Left lobe of liver (tissue), 2 donors: ENCODE measurements at regions not wholly inside any gene's neighbourhood (a gene's known extent, or its start where the extent isn't known, plus 50 kb on each side); places are given as distances from the start of the nearest gene placed in this dataset.
"Not testable (repeated sequence)": the region's sequence is repeated elsewhere in the genome, so short reads cannot be mapped to it uniquely, and the experiment has no call there.

Experiments used
- ATAC-seq: fragments of 200-7000 bp; cut with Tn5 transposase; one replicate; pipeline ENCODE4 v1.9.1; 2020; ENCODE audit warnings: mild to moderate bottlenecking, moderate library complexity
- DNase-seq: peaks from one replicate; pipeline ENCODE4 v3.0.0-alpha.2; 2020; ENCODE audit warnings: low spot score
- donor health status: DM: no; HTN: no; CAD: no; lungs with moderate emphysema.
- donor health status: DM: no; HTN: yes; CAD: no.

DNA sequence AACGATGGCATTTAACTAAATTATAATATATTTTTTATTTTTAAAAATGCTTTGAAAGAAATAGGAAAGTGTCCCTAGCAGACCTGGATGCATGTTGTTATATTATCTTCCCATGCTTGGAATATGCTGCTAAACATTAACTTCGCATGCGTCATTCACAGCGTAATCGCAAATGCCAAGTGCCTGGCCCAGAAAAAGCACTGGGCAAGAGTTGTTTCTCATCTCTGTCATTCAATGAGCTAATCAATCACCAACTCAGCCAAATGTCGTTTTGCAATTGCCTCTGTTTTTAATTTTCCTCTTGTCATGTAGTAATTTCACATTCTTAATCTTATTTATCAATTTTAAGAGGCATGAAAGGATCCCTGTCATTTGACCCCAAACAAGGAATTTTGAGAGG lies 1421.9 kb downstream of the BRD1 start:
- DNase-seq (peak; percentile 74), ATAC-seq (peak; percentile 78)

DNA sequence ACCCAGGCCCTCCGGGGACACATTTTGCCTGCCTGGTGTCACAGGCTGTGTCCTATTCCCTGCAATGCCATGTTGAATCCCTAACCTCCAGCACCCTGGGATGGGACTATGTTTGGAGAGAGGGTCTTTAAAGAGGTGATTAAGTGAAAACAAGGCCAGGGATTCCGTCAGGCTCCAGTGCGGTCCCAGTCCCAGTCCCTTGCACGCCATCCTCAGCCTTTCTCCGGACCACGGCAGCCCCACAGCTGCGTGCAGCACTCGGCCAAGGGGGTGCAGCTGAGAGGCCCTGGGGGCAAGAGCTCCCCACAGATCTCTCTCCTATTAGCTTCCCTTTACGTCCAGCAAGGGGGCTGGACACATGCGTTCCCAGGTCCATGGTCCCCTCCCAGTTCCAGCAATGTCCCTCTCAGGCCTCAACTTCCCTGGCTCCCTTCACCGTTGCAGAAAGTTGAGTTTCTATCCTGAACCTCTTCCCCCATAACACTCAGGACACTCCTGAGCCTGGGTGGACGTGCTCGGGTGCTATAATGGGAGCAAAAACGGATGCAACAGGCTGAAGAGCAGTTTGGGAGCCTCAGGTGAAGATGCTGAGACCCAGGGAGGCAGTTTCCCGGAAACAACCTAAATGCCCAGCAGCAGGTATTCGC lies 1422.7 kb downstream of the BRD1 start:
- peak; percentile 21 for ATAC-seq

DNA sequence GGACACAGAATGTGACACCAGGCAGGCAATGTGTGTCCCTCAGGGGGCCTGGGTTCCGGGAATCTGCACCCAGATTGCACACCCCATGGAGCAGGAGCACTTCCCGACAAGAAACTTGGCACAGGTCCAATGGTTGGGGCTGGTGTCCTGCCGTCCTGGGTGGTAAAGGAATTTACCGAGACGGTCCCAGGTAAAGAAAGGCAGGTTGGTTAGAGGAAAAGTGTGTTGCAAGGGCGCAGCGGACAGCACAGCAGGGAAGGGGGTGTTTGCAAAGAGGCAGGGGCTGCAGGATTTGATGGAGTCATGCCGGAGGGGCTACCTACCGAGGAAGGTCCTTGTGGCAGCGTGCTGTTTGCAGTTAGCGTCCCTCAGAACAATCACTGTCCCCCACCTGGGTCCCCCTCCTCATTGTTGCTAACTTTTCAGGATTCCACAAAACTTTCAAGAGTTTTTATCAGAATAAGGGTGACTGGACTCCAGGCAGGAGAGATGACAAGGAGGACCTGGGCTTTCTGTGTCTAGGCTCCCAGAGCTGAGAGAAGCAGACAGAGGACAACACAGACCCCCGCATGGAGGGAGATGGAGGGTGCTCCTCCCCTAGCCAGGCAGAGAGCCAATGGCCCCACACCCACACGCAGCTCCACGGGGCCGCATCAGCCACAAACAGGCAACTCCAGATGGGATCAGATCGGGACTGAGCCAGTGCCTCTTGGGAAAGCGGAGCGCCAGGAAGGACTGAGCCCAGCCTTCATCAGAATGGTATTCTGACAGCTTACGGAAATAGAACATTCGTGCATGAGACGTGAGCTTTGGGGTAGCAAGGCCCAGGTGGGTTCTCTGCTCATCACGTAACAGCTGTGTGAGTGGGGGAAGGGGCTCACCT lies 1423.9 kb downstream of the BRD1 start:
- ATAC-seq (no peak), DNase-seq (peak; percentile 45)

More for the DNA sequence above, 1422.7 kb downstream of the BRD1 start:
- peak; percentile 36 for DNase-seq

DNA sequence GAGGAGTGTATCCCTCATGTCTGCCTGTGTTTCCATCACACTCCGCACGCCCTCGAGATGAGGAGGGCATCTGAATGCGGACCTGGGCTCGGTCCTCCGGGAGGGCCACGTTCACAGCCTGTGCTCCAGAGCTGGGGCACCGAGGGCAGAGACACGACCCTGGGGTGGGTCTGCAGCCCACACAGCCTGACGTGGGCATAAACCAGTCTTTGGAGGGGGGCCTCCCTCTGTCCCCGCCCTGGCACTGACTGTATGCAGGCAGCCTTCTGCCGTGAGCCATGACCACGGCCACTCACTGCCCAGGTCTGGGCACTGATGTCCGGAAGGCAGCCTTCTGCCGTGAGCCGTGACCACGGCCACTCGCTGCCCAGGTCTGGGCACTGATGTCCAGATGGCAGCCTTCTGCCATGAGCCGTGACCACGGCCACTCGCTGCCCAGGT lies 1425.1 kb downstream of the BRD1 start:
- peak; percentile 36 for DNase-seq
- no peak for ATAC-seq

DNA sequence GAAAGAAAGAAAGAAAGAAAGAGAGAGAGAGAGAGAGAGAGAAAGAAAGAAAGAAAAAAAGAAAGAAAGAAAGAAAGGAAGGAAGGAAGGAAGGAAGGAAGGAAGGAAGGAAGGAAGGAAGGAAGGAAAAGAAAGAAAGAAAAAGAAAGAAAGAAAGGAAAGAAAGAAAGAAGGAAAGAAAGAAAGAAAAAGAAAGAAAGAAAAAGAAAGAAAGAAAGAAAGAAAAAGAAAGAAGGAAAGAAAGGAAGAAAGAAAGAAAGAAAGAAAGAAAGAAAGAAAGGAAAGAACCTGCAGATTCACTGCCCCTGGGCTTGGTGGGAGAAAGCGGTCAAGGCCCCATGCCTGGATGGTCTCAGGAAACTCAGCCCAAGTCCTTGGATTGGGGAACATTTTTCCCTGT lies 1426.2 kb downstream of the BRD1 start:
- not testable (repeated sequence) for ATAC-seq, DNase-seq

DNA sequence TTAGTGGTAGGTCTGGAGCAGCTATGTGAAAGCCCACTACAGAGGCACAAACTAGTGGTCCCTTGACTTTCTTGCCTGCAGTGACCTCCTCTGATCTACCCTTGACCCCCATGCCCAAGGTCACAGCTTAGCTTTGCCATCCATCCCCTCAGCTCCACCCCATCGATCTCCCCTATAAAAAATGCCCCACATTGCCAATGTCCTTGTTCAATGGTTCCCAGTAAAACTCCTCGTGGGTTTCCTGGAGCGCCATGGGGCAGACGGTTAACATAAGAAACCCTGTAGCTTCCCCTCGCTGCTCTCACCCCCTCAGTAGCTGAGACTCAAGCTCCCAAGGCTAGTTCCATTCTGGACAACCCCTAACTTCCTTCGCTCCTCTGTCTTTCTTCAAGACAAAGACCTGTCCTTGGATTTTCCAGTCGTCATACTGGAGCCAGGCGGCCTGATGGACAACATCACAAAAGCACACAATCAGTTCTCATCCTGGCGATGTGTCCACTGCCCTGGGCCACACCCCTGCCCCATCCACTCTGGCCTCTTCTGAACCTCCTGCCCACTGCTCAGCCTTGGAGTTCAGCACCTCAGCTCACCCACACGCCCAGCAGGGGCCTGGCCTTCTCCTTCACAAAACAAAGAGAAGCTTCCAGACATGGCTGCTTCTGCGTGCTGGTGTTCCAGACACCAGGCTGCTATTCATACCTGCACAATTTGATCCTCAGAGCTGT lies 1429.3 kb downstream of the BRD1 start:
- DNase-seq (peak; percentile 33), ATAC-seq (no peak)

DNA sequence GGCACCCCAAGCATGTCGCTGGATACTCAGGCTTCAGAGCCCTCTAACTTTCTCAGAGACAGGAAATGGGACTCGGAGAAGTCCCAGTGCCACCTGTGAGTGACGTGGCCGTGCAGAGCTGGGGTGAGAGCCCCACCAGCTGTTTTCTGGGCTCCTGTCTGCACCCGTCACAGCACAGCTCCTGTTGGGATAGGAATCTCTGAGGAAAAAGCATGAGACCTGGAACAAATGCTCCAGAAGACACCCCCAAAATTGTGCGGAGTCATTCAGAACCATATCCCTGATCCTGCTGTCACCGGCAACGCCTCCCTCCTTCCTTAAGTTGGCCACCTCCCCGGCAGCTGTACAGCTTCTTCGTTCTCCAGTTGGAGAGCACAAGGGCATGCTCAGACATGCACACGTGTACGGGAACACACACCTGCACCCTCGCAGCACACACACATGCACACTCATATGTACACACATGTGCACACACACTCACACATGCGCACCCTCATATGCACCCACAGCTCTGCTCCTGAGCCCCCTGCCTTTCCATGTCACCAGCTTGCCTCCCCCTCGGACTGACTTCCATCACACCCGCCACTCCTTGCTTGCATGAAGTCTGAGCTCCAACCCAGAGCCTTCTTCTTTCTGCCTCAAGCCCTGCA lies 1430.0 kb downstream of the BRD1 start:
- ATAC-seq (no peak), DNase-seq (peak; percentile 39)

DNA sequence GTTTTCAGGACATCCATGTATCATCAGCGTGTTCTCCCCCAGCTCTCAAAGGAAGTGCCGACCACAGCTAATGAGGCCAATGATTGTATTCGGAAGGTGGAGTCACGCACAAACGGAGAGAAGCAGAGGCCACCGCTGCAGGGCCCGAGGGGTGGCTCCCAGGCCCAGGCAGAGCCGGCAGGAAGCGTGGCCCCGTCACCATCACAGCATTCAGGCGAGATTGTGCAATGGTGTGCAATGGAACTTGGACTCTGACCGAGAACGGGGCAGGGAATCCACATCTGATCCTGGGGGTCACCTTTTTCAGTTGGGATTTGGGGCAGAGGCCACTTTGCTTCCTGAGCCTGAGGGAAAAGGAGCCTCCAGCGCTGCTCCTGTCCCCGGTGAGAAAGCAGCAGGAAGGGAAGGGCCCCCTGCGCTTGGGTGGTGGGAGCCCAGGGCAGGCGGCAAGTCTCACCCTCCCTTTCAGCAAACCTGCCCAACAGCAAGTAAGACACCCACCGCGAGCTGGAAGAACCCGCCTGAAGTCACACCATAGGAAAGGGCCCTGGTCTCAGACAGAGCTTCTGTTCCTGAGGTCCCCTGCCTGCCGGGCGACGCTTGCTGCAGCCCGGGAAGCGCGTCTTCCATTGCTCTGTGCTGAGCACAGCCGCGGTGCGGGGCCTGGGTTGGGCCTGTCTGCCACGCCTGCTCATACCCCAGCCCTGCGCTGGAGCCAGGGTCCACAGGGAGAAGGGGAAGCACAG lies 1430.7 kb downstream of the BRD1 start:
- ATAC-seq = peak; percentile 80
- DNase-seq = peak; percentile 82

DNA sequence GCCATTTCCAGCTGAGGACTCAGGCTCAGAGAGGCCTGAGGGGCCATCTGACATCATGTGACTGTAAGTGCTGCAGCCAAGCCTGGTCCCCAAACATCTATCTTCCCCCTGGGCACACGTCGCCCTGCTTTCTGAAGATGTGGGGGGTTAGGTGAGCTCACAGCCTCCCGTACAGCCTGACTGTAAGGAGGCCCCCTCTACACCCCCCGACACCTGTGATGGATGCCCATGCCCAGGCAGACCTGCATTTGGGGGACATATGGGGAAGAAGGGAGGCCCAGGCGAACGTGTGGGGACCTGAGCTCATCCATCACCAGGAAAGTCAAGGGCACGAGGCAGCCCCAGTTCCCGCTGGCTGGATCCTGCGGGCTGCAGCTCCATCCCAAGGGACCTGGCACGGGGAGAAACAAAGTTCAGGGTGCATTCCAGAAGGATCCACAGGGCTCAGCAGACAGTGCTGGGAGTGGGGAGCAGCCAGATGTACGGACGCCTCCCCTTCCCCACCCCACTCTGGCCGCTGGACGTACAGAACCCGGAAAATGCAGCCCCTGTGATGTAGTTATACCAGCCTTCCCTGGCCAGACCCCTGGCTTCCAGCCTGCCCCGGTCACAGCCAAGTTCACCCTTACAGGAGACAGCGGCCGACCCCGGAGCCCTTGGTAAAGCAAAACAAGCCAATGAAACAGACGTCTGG lies 1431.4 kb downstream of the BRD1 start:
- DNase-seq (peak; percentile 34), ATAC-seq (peak; percentile 9)

DNA sequence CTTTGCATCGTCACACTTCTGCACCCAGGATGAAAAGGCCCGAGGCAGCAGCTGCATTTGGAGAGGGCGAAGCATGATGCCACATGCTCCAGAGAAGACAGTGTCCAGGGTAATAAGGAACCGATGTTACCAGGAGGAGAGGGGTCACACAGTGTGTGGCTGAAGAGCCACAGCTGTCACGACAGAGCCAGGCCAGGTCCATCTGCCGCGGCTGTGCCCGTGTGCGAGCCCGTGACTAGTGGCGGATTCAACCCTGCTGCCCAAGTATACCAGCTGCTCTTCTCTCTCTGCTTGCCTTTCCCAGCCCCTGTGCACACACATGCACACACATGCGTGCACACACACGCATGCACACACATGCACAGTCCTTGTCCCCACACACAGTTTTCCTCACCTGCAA lies 1432.5 kb downstream of the BRD1 start:
- ATAC-seq (no peak), DNase-seq (peak; percentile 28)

DNA sequence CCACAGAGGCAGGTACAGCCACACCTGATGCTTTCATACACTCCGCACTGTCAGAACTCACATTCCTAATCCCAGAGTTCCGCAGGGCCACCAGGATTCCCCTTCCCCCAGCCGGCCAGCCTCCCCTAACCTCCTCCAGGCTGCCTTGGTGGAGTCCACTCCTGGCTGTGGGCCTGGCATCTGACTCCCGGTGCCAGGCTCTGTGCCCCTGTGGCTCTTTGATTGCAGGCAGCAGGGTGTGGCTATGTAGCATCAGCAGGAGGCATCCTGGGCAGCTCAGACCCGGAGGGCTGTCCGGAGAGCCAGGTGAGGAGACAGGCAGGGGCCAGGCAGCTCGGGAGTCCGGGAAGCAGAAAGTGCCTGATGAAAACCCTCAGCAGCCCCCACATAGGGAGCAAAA lies 1432.9 kb downstream of the BRD1 start:
- no peak for DNase-seq

DNA sequence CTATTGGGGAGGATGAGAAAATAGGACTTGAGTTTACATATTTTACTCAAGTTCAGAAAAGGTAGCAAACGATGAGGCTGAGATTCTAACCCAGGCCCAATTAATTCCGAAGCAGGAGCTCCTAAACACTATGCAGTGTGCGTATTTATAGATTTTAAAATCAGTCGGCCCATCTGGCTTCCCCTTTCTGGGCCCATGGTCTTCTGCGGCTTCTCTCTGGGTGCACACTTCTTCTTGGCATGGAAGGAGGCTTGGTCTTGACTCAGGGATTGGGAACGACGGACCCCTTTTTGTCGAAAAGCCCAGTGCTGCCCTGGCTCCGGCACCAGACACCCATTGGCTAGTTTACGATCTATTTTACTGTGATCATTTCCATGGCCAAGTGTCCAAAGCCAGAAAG lies 1433.8 kb downstream of the BRD1 start:
- no peak for DNase-seq
- ATAC-seq = no peak

More for the DNA sequence above, 1432.9 kb downstream of the BRD1 start:
- no peak for ATAC-seq

DNA sequence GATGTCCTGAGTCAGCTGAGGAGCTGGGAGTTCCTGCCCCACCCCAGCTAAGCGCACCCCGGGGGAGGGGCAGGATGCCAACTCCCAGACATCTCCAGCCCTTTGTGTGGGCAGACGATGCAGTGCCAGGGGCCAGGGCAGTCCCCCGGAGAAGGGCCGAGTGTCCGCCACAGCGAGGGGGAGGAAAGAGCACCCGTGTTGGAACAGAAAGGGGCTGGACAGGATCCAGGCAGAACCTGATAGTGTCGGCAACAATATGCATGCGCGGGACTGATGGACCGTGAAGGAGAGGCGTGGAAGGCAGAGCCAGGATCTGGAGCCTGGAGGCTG lies 1434.7 kb downstream of the BRD1 start:
- DNase-seq (peak; percentile 30), ATAC-seq (no peak)

DNA sequence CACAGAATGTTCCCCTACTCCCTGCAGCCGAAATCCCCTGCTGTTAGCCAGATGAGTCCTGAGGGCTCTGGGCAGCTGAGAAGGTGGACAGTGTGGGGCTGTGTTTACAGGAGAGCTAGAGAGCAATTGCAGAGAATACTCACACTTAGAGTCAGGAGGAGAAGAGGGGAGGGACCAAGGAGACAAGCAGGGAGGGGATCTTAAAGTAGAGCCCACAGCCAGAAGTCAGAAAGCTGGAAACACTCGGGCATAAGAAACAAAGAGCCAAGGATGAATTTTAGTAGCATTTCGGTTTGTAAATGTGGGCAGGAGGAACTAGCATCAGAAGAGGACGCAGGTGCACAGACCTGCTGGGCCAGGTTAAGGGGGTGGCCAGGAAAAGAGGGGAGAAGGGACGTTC lies 1435.9 kb downstream of the BRD1 start:
- DNase-seq = no peak
- no peak for ATAC-seq

DNA sequence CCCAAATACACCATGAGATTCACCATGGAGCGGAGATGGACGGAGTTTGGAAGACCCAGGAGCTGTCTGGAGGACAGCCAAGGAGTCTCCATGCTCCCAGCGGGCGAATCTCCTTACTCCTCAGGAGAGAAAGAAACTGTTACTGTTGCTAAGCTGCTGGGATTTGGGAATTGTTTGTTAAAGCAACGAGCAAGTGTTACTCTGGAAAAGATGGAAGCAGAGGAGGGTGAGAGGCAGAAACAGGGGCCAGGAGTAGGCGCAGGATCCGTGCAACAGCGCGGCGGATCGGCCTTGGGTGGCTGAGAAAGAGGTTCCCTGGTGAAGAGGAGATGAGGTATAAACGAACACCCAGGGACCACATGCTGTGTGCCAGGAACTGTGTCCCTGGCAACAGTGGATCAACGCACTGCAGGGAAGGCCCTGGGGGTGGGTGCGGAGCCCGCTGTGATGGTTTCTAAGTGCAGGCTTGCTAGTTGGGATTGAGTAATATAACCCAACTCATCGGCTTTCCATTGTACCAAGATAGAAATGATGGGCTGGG lies 1436.4 kb downstream of the BRD1 start:
- ATAC-seq = no peak
- DNase-seq = peak; percentile 26

DNA sequence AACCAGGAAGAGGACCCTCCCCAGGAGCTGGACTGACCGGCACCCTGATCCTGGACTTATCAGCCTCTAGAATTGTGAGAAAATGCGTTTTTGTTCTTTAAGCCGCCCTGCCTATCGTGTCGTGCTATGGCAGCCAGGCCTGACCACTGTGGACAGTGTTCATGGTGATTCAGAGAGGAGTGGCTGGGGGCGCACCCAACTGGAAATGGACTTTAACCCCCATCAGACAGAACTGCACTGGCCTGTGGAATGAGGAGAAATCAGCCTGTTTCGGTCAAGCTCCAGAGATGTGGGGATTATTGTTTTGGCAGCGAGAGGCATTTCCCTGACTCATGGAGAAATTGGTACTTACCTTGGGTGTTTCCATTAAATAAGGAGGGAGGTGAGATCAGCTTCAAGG lies 1437.8 kb downstream of the BRD1 start:
- ATAC-seq (no peak), DNase-seq (no peak)

DNA sequence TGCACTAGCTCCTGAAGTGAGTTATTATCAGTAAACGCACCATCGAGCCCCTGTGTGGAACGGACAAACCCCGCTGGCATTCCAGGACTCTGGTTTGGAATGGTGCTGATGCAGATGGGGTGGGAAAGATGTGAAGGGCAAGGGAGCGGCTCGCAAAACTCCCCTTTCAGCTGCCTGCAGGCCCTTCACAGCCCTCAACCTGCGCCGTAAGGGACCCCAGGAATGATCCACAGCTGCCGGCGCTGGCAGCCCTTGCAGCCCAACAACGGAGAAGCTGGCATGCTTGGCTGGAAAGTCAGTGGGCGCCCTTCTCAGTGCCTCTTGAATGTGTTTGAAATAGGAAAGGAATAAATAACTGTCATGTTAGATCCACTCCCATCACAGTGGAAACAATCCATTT lies 1445.5 kb downstream of the BRD1 start:
- DNase-seq (peak; percentile 8), ATAC-seq (no peak)

DNA sequence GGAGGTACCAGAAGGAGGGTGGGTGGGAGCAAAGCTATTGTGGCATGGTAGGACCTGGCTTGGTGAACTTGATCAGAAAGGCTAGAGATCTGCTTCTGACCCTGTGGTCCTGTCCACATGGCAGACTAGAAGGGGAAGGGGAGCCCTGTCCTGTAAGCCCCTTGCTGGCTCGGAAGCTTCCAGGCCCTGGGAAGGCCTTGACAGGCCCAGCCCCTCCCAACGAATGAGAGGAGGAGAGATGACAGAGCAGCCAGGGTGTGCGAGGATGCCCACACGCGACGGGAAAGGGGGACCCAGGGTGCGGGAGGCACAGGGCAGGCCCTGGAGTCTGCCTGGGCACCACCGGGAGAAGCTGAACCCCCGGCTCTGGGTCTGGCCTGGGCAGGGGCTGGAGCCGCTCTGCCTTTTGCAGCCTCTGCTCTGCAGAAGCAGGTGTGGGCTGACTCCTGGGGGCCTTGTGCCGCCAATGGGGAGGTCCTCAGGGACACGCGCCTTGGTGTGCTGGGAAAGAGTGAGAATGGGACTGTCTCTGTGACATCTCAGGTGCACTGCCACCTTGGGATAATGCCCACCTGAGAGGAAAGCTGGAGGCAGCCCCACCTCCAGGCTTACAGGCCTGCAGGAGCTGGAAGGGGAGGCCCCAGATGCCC lies 1447.5 kb downstream of the BRD1 start:
- ATAC-seq = no peak
- peak; percentile 30 for DNase-seq

DNA sequence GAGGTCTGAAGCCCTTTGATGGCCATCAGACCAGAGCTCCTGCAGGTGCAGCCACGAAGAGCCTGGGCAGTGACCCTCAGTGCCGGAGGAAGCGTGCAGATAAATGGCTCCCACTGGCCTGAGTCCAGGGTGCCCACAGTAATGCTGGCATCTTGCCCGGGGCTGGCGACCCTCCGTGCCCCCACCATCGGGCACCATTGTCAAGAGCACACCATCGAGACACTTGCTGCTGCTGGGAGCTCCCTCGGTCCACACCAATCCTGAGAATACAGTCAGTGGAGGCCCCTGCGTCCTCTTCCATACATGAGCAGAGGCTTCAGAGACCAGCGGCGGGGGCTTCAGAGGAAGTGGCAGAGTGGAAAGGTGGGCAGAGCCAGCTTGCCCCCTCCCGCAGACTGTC lies 1448.3 kb downstream of the BRD1 start:
- ATAC-seq (no peak), DNase-seq (peak; percentile 33)
